Stomach (tissue), 4 donors: ENCODE measurements at regions not wholly inside any gene's neighbourhood (a gene's known extent, or its start where the extent isn't known, plus 50 kb on each side); places are given as distances from the start of the nearest gene placed in this dataset.

Source experiments
- CTCF ChIP-seq, 7 experiments: fragments of 450-650 bp in 4 of 7; fragments of 200-600 bp in 3 of 7; sonication (generic) in 3 of 7; IDR thresholded peaks; one replicate each; pipeline ENCODE4 v1.5.1; 2016 to 2019; ENCODE audit warnings: antibody characterized with exemption in 7 of 7, control low read depth in 2 of 7, mild to moderate bottlenecking in 1 of 7
- EP300 ChIP-seq: sonication (generic); formaldehyde crosslinking; IDR thresholded peaks from one replicate; pipeline ENCODE4 v1.6.1; 2017; ENCODE audit warnings: antibody characterized with exemption

DNA sequence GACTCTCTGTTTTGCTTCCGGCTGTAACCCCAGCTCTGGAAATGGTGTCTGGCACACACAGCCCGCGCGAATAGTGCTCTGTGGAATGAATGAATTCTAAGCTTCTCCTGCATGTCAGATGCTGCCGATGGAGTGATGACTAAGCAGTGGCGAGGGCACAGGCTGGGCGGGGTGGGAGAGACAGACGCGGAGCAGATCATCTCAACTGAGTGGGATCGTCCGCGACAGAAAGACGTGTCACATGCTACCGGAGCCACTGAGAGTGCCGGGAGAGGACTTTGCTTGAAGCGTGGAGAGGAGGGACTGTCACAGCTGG, 334.5 kb downstream of the CTTN start:
- no peak for TF ChIP-seq CTCF (IDR thresholded peaks at IDR 0.05)
- TF ChIP-seq EP300 = no peak
